A549 (cell line): ENCODE measurements at regions not wholly inside any gene's neighbourhood (a gene's known extent, or its start where the extent isn't known, plus 50 kb on each side); places are given as distances from the start of the nearest gene placed in this dataset.

Source experiments
- ATAC-seq, 2 experiments: fragments of 200-7000 bp in 1 of 2; fragments of >200 bp in 1 of 2; cut with Nextera tagmentation in 1 of 2; cut with Tn5 transposase in 1 of 2; 3 replicates each; pipeline versions ENCODE4 v1.8.0 to v1.9.1; 2018 to 2020; ENCODE audit warnings: mild to moderate bottlenecking in 1 of 2, moderate library complexity in 1 of 2
- CTCF ChIA-PET: fragments of 300-600 bp; sonication (Branson Sonifier 250); formaldehyde crosslinking; extraction: SDS; loops from one replicate; lab custom pipeline; 2021; ENCODE audit warnings: antibody characterized with exemption, inconsistent platforms; lab: Yijun Ruan, JAX
- POLR2A ChIA-PET: fragments of 350-600 bp; formaldehyde crosslinking; extraction: SDS; loops from one replicate; lab custom pipeline; 2021; ENCODE audit warnings: antibody characterized with exemption, inconsistent platforms; lab: Yijun Ruan, JAX
- DNase-seq, 2 experiments: peaks; one replicate each; pipeline versions ENCODE4 v3.0.0 to v3.0.0-alpha.2; 2011 to 2016; ENCODE audit warnings: low read depth in 1 of 2, low spot score in 1 of 2
- FAIRE-seq: peaks from 2 replicates; lab custom pipeline; 2011; peaks lifted over from hg19 to GRCh38; lab: Jason Lieb, UNC
- H3K27ac ChIP-seq, 2 experiments: fragments of >200 bp; sonication (Bioruptor Twin); formaldehyde crosslinking; 3 replicates each; pipeline ENCODE4 v1.5.1; 2016 to 2017
- H3K4me1 ChIP-seq: fragments of >200 bp; sonication (Bioruptor Twin); formaldehyde crosslinking; 3 replicates; pipeline ENCODE4 v1.6.1; 2016
- H3K4me2 ChIP-seq: fragments of >200 bp; sonication (Bioruptor Twin); formaldehyde crosslinking; 3 replicates; pipeline ENCODE4 v1.6.1; 2016
- H3K4me3 ChIP-seq: fragments of >200 bp; sonication (Bioruptor Twin); formaldehyde crosslinking; 3 replicates; pipeline ENCODE4 v1.5.1; 2016
- H3K9me3 ChIP-seq: fragments of >200 bp; sonication (Bioruptor Twin); formaldehyde crosslinking; 3 replicates; pipeline ENCODE4 v1.6.1; 2016
- CBX2 ChIP-seq: fragments of 200-600 bp; sonication (generic); IDR thresholded peaks from 2 replicates; pipeline ENCODE4 v1.6.1; 2016; ENCODE audit warnings: low read depth, mild to moderate bottlenecking, borderline replicate concordance
- CBX8 ChIP-seq: fragments of 200-600 bp; sonication (generic); IDR thresholded peaks from 2 replicates; pipeline ENCODE4 v1.6.1; 2016
- CEBPB ChIP-seq, 2 experiments: fragments of >200 bp in 1 of 2; sonication (Bioruptor Twin) in 1 of 2; formaldehyde crosslinking in 1 of 2; IDR thresholded peaks; 2 replicates each; pipeline ENCODE4 v1.6.1; 2012 to 2016
- CHD2 ChIP-seq: fragments of 150-350 bp; IDR thresholded peaks from 2 replicates; pipeline ENCODE4 v1.6.1; 2014; ENCODE audit warnings: low read length; ENCODE audit not compliant: partially characterized antibody
- CHD4 ChIP-seq: fragments of 200-600 bp; sonication (generic); IDR thresholded peaks from 2 replicates; pipeline ENCODE4 v1.6.1; 2016; ENCODE audit warnings: antibody characterized with exemption, mild to moderate bottlenecking, borderline replicate concordance
- EHMT2 ChIP-seq: fragments of 200-600 bp; sonication (generic); IDR thresholded peaks from 2 replicates; pipeline ENCODE4 v1.6.1; 2016; ENCODE audit warnings: antibody characterized with exemption, low read depth, mild to moderate bottlenecking, moderate library complexity
- FOXS1 ChIP-seq: fragments of 250-450 bp; sonication (Bioruptor Pico); IDR thresholded peaks from 2 replicates; pipeline ENCODE4 v1.5.0; 2020; ENCODE audit warnings: mild to moderate bottlenecking, moderate library complexity
- HOXB5 ChIP-seq: fragments of 250-450 bp; sonication (Bioruptor Pico); IDR thresholded peaks from 2 replicates; pipeline ENCODE4 v1.5.0; 2020; ENCODE audit warnings: mild to moderate bottlenecking, moderate library complexity
- KDM1A ChIP-seq: fragments of 200-600 bp; sonication (generic); IDR thresholded peaks from 2 replicates; pipeline ENCODE4 v1.6.1; 2016; ENCODE audit warnings: low read depth, mild to moderate bottlenecking
- MAZ ChIP-seq: fragments of 150-350 bp; IDR thresholded peaks from 2 replicates; pipeline ENCODE4 v1.6.1; 2014; ENCODE audit warnings: antibody characterized with exemption, low read depth, low read length, borderline replicate concordance
- RNF2 ChIP-seq: fragments of 200-600 bp; sonication (generic); IDR thresholded peaks from 2 replicates; pipeline ENCODE4 v1.6.1; 2016; ENCODE audit warnings: low read depth, mild to moderate bottlenecking, antibody characterized with exemption, moderate library complexity, borderline replicate concordance
- SREBF2 ChIP-seq: fragments of 450-650 bp; IDR thresholded peaks from 2 replicates; pipeline ENCODE4 v1.6.1; 2014; ENCODE audit warnings: mild to moderate bottlenecking, moderate library complexity
- TP53 ChIP-seq: fragments of 250-450 bp; sonication (Bioruptor Pico); IDR thresholded peaks from 2 replicates; pipeline ENCODE4 v1.5.0; 2021; ENCODE audit warnings: mild to moderate bottlenecking, moderate library complexity
- WGBS: methylation state at CpG from one replicate; pipeline ENCODE4 v1.1.6; 2017; ENCODE audit errors: missing lambda C conversion rate; 5-methylcytosine and 5-hydroxymethylcytosine counted together
- TF ChIP-seq, protein P1 (sequence below): fragments of 250-450 bp; sonication (Bioruptor Pico); IDR thresholded peaks from 2 replicates; pipeline ENCODE4 v1.5.0; 2020; ENCODE audit warnings: low read depth, mild to moderate bottlenecking, moderate library complexity
- TF ChIP-seq, protein P2 (sequence below): IDR thresholded peaks from 2 replicates; pipeline ENCODE4 v1.6.1; 2012
- TF ChIP-seq, protein P3 (sequence below): fragments of >200 bp; sonication (Bioruptor Twin); formaldehyde crosslinking; IDR thresholded peaks from 3 replicates; pipeline ENCODE4 v1.5.1; 2016
- TF ChIP-seq, protein P4 (sequence below): fragments of 200-600 bp; sonication (generic); IDR thresholded peaks from 2 replicates; pipeline ENCODE4 v1.6.1; 2016; ENCODE audit warnings: antibody characterized with exemption, mild to moderate bottlenecking, moderate library complexity
- TF ChIP-seq, protein P5 (sequence below): IDR thresholded peaks from 2 replicates; pipeline ENCODE4 v1.6.1; 2012; ENCODE audit warnings: low read depth, borderline replicate concordance

DNA sequence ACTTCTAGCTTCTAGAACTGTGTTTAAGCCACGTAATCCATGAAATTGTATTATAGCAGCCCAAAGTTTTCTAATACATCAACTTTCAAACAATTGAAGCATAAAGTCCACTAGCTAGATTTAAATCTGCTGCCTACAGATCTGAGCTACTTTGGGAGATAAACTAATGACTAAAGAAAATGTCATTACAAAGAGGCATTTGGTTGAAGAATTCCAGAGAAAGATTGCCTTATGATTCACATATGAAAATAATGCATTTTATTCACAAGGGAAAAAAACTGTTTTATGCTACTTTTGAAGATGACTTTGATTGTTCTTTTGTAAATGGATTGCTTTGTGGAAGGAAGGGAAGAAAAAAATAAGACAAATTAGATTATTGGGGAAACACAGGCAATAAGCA lies 124.1 kb upstream of the SLIT2 start (continued):
- no peak for TF ChIP-seq TP53
- no peak for TF ChIP-seq RNF2
- TF ChIP-seq CEBPB (IDR thresholded peaks at IDR 0.05) = no peak
- TF ChIP-seq, protein P1, sequence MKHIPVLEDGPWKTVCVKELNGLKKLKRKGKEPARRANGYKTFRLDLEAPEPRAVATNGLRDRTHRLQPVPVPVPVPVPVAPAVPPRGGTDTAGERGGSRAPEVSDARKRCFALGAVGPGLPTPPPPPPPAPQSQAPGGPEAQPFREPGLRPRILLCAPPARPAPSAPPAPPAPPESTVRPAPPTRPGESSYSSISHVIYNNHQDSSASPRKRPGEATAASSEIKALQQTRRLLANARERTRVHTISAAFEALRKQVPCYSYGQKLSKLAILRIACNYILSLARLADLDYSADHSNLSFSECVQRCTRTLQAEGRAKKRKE (CRISPR knock-in tag) = no peak
- no peak for TF ChIP-seq FOXS1 (CRISPR knock-in tag)
- no peak for TF ChIP-seq CBX8
- TF ChIP-seq, all 56 proteins: peak for 0

DNA sequence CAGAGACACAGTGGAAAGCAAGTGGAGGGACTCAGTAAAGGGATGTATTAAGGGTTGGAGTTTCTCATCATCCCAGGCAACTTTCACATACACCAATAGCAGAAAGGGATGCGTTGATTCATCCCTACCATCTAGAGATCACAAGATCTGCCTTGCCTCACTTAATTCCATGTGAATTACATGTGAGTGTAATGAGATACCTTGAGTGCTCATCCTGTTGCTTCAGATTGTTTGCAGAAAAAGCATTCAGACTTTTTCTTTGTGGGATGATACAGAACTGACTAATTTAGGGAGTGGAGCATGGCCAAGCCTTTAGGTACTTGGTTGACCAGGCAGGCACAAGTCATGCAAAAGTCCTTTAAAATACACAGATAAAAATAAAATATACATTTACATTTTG lies 124.8 kb upstream of the SLIT2 start:
- Histone ChIP-seq H3K4me1 (no peaks in the 10 kb centered on the region), H3K4me2 (no peak overlapping the region), H3K27ac (no peak overlapping the region), H3K9me3 (no peaks in the 10 kb centered on the region), H3K4me3 (no peak overlapping the region)
- TF ChIP-seq, protein P2, sequence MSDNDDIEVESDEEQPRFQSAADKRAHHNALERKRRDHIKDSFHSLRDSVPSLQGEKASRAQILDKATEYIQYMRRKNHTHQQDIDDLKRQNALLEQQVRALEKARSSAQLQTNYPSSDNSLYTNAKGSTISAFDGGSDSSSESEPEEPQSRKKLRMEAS = no peak
- TF ChIP-seq EHMT2 (no peak), KDM1A (no peak), MAZ (no peak)
- FAIRE-seq = no peak
- CTCF ChIA-PET = interaction anchor here (1.0 kb wide), 1 partner anchor 122 kb away, joined by 3 read pairs; no protein-coding TSS in a partner anchor
- 25% methylated on average over 1 of the region's 1 CpG for WGBS
- no peak for ATAC-seq
- POLR2A ChIA-PET = no interaction called here
- DNase-seq = no peak

DNA sequence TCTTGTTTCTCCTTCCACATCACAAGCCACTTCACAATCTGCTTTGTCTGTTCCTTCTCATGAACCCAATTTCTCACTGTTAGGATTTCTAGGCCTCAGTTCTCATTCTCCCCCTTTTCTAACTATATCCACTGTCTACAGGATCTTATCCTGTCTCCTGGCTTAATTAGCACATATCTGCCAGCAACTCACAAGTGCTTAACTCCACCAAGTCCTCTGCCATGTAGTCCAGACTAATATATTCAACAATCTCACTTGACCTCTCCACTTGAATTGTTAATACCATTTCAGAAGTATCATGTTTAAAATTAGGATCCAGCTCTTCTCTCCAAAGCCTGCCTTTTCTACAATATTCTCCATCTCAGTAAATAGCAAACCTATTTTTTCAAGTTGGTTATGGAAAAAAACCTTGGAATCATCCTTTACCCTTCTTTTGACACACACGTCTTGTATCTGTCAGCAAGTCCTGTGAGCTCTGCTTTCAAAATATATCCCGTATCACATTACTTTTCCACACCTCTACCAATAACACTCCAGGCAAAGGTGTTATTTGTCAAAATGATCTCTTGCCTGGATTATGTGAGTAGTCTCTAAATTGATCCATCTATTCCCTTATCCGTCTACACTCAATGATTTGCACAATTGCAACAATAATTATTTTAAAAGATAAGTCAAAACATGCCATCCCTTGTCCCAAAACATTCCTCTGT lies 127.2 kb upstream of the SLIT2 start:
- WGBS = 0% methylated on average over 3 of the region's 3 CpGs
- DNase-seq (no peak), ATAC-seq (no peak), FAIRE-seq (no peak)
- ChIA-PET POLR2A (no interaction called here), CTCF (no interaction called here)
- Histone ChIP-seq H3K27ac (no peak overlapping the region), H3K4me3 (no peak overlapping the region), H3K4me2 (no peak overlapping the region), H3K4me1 (no peaks in the 10 kb centered on the region), H3K9me3 (no peaks in the 10 kb centered on the region)
- TF ChIP-seq MAZ = no peak
- no peak for TF ChIP-seq CHD2
- no peak for TF ChIP-seq KDM1A
- TF ChIP-seq, protein P3, sequence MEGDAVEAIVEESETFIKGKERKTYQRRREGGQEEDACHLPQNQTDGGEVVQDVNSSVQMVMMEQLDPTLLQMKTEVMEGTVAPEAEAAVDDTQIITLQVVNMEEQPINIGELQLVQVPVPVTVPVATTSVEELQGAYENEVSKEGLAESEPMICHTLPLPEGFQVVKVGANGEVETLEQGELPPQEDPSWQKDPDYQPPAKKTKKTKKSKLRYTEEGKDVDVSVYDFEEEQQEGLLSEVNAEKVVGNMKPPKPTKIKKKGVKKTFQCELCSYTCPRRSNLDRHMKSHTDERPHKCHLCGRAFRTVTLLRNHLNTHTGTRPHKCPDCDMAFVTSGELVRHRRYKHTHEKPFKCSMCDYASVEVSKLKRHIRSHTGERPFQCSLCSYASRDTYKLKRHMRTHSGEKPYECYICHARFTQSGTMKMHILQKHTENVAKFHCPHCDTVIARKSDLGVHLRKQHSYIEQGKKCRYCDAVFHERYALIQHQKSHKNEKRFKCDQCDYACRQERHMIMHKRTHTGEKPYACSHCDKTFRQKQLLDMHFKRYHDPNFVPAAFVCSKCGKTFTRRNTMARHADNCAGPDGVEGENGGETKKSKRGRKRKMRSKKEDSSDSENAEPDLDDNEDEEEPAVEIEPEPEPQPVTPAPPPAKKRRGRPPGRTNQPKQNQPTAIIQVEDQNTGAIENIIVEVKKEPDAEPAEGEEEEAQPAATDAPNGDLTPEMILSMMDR = no peak
- no peak for TF ChIP-seq CBX8
- TF ChIP-seq, protein P4, sequence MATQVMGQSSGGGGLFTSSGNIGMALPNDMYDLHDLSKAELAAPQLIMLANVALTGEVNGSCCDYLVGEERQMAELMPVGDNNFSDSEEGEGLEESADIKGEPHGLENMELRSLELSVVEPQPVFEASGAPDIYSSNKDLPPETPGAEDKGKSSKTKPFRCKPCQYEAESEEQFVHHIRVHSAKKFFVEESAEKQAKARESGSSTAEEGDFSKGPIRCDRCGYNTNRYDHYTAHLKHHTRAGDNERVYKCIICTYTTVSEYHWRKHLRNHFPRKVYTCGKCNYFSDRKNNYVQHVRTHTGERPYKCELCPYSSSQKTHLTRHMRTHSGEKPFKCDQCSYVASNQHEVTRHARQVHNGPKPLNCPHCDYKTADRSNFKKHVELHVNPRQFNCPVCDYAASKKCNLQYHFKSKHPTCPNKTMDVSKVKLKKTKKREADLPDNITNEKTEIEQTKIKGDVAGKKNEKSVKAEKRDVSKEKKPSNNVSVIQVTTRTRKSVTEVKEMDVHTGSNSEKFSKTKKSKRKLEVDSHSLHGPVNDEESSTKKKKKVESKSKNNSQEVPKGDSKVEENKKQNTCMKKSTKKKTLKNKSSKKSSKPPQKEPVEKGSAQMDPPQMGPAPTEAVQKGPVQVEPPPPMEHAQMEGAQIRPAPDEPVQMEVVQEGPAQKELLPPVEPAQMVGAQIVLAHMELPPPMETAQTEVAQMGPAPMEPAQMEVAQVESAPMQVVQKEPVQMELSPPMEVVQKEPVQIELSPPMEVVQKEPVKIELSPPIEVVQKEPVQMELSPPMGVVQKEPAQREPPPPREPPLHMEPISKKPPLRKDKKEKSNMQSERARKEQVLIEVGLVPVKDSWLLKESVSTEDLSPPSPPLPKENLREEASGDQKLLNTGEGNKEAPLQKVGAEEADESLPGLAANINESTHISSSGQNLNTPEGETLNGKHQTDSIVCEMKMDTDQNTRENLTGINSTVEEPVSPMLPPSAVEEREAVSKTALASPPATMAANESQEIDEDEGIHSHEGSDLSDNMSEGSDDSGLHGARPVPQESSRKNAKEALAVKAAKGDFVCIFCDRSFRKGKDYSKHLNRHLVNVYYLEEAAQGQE = no peak
- no peak for TF ChIP-seq CHD4
- no peak for TF ChIP-seq EHMT2
- TF ChIP-seq, protein P5, sequence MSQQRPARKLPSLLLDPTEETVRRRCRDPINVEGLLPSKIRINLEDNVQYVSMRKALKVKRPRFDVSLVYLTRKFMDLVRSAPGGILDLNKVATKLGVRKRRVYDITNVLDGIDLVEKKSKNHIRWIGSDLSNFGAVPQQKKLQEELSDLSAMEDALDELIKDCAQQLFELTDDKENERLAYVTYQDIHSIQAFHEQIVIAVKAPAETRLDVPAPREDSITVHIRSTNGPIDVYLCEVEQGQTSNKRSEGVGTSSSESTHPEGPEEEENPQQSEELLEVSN = no peak
- no peak for TF ChIP-seq HOXB5 (CRISPR knock-in tag)
- TF ChIP-seq CBX2 = no peak
- no peak for TF ChIP-seq SREBF2
